Calu3 (cell line): ENCODE measurements at regions not wholly inside any gene's neighbourhood (a gene's known extent, or its start where the extent isn't known, plus 50 kb on each side); places are given as distances from the start of the nearest gene placed in this dataset.
"Not testable (repeated sequence)": the region's sequence is repeated elsewhere in the genome, so short reads cannot be mapped to it uniquely, and the experiment has no call there.

Source experiments
- BruUV-seq: library from RNA; stranded (reverse); fragments of 400-500 nt; replicated peaks from 2 replicates; lab custom pipeline; 2021; lab: Mats Ljungman, UMichigan
- CTCF ChIA-PET: fragments of 300-600 bp; sonication (Branson Sonifier 250); formaldehyde crosslinking; loops from one replicate; lab custom pipeline; 2022; ENCODE audit warnings: antibody characterized with exemption; lab: Charles Lee
- DNase-seq: peaks from one replicate; pipeline ENCODE4 v3.0.0; 2022
- H3K27ac Mint-ChIP-seq: one replicate; pipeline ENCODE4 v1.8.0; 2022; ENCODE audit warnings: mixed read lengths; ENCODE audit not compliant: unreplicated experiment
- H3K27me3 Mint-ChIP-seq: one replicate; pipeline ENCODE4 v1.8.0; 2022; ENCODE audit warnings: mixed read lengths; ENCODE audit not compliant: unreplicated experiment
- H3K36me3 Mint-ChIP-seq: one replicate; pipeline ENCODE4 v1.8.0; 2022; ENCODE audit warnings: mild to moderate bottlenecking, moderate library complexity, mixed read lengths; ENCODE audit not compliant: insufficient read depth, unreplicated experiment
- H3K4me1 Mint-ChIP-seq: one replicate; pipeline ENCODE4 v1.8.0; 2022; ENCODE audit warnings: mild to moderate bottlenecking, low read depth, mixed read lengths; ENCODE audit not compliant: unreplicated experiment
- H3K4me3 Mint-ChIP-seq: one replicate; pipeline ENCODE4 v1.8.0; 2022; ENCODE audit warnings: mild to moderate bottlenecking, low read depth, moderate library complexity, mixed read lengths; ENCODE audit not compliant: unreplicated experiment
- H3K9me3 Mint-ChIP-seq: one replicate; pipeline ENCODE4 v1.8.0; 2022; ENCODE audit warnings: low read depth, mixed read lengths; ENCODE audit not compliant: unreplicated experiment
- CTCF ChIP-seq: fragments of 200-600 bp; IDR thresholded peaks from one replicate; pipeline ENCODE4 v1.8.0; 2022; ENCODE audit warnings: antibody characterized with exemption; ENCODE audit not compliant: unreplicated experiment
- intact Hi-C: fragments of 100-400 bp; cut with micrococcal nuclease; formaldehyde crosslinking; loops from one replicate; pipeline ENCODE4 v1.10.0; 2022; ENCODE audit not compliant: unreplicated experiment

GRCh38 chr13:95426631-95427030 is 125.4 kb upstream of the ABCC4 start:
- CTCF ChIA-PET, result no interaction called here

DNA sequence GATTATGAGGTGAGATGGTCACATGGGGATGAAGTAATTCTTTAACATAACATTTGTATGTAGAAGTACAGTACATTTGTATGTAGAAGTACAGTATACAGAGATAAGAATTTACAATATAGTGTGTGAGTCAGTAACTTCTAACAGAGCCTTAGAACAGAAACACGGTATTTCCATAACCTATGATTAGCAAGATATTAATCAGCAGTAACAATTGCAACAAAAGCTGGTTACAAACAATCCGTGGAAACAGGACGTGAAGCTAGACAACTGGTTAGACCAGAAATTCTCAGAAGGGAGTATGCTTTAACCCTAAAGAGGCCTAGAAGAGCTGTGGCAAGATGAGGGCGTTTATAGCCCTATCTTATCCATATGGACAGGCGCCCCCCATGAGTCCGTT is 122.0 kb upstream of the CLDN10 start:
- H3K27me3 Mint-ChIP-seq, DNase-seq, H3K9me3 Mint-ChIP-seq, H3K4me3 Mint-ChIP-seq, intact Hi-C loops, H3K36me3 Mint-ChIP-seq, CTCF ChIA-PET, H3K27ac Mint-ChIP-seq, H3K4me1 Mint-ChIP-seq, BruUV-seq: not testable (repeated sequence)

More at GRCh38 chr13:95426631-95427030, 125.4 kb upstream of the ABCC4 start:
- Mint-ChIP-seq H3K4me3 (no peak overlapping the region), H3K27me3 (no peaks in the 10 kb centered on the region), H3K4me1 (no peaks in the 10 kb centered on the region), H3K9me3 (no peaks in the 10 kb centered on the region), H3K27ac (no peak overlapping the region), H3K36me3 (no peaks in the 10 kb centered on the region)
- no peak for TF ChIP-seq CTCF
- intact Hi-C loops, result no loop called here
- no TSS peak for BruUV-seq
- DNase-seq, result no peak

GRCh38 chr13:95432141-95432540 is 120.4 kb upstream of the CLDN10 start:
- no peaks in the 10 kb centered on the region for H3K27me3 Mint-ChIP-seq
- H3K4me1 Mint-ChIP-seq, result no peaks in the 10 kb centered on the region
- H3K27ac Mint-ChIP-seq, result no peak overlapping the region
- no peak for TF ChIP-seq CTCF
- H3K4me3 Mint-ChIP-seq, result no peak overlapping the region
- intact Hi-C loops, result no loop called here
- H3K9me3 Mint-ChIP-seq, result no peaks in the 10 kb centered on the region
- CTCF ChIA-PET, result no interaction called here
- no peaks in the 10 kb centered on the region for H3K36me3 Mint-ChIP-seq
- no TSS peak for BruUV-seq
- no peak for DNase-seq

- no peak for DNase-seq
- no peak for TF ChIP-seq CTCF
- H3K9me3 Mint-ChIP-seq, result no peaks in the 10 kb centered on the region
- H3K27me3 Mint-ChIP-seq, result no peaks in the 10 kb centered on the region
- no peaks in the 10 kb centered on the region for H3K36me3 Mint-ChIP-seq
- H3K27ac Mint-ChIP-seq, result no peak overlapping the region
- H3K4me3 Mint-ChIP-seq, result no peak overlapping the region
- CTCF ChIA-PET, result no interaction called here
- intact Hi-C loops, result no loop called here
- no peaks in the 10 kb centered on the region for H3K4me1 Mint-ChIP-seq
- no TSS peak for BruUV-seq
Observed at GRCh38 chr13:95433537-95433936, 119.0 kb upstream of the CLDN10 start.

DNA sequence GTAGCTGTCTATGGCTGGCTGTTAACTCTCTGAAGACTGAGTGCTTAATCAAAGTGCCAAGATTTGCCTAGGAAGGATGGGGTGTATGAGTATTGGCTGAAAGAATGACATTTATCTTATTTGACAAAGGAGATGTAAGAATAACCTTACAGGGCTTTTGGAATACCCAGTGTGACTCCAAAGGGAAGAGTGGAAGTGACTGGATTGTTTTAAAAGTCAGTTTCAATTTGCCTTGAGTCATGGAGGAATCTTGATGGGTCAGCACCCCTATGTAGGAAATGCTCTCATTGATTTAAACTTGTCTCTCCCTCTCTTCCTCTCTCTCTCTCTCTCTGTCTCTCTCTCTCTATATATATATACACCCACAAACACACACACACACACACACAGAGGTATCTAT is 118.4 kb upstream of the CLDN10 start:
- H3K27ac Mint-ChIP-seq, result no peak overlapping the region
- no peaks in the 10 kb centered on the region for H3K4me1 Mint-ChIP-seq
- intact Hi-C loops, result no loop called here
- TF ChIP-seq CTCF, result no peak
- DNase-seq, result no peak
- CTCF ChIA-PET, result no interaction called here
- no peaks in the 10 kb centered on the region for H3K9me3 Mint-ChIP-seq
- BruUV-seq, result no TSS peak
- H3K4me3 Mint-ChIP-seq, result no peak overlapping the region
- H3K27me3 Mint-ChIP-seq, result no peaks in the 10 kb centered on the region
- no peaks in the 10 kb centered on the region for H3K36me3 Mint-ChIP-seq
